ENCODE measurements at regions not wholly inside any gene's neighbourhood (a gene's known extent, or its start where the extent isn't known, plus 50 kb on each side); places are given as distances from the start of the nearest gene placed in this dataset.
A peak's percentile ranks its signal among the peaks of the same experiment; 100 is the strongest.

- DNase-seq = peak in 3 of 4 donors; percentile 41 to 61 (median 53)
- no peak overlapping the region for H3K4me3 ChIP-seq
- TF ChIP-seq CTCF (IDR thresholded peaks at IDR 0.05) (no peak), POLR2A (IDR thresholded peaks at IDR 0.05) (no peak)
- peaks cover 35% of the 10 kb centered on the region for H3K4me1 ChIP-seq
- peaks cover 0 to 3% (median 0%) of the 10 kb centered on the region in 3 donors for H3K9me3 ChIP-seq
- 55 to 68% methylated on average over 10 to 13 of the region's 13 CpGs for WGBS, 2 donors
- ATAC-seq = peak; percentile 27
- intact Hi-C loops (cut with DNase I) = no loop called here
- H3K27ac ChIP-seq = no peak overlapping the region
- no peaks in the 10 kb centered on the region for H3K36me3 ChIP-seq (replicated peaks in 1 of 2; ENCODE audit: insufficient read depth in 1 of 2, low read depth in 2 of 2)
- no peaks in the 10 kb centered on the region for H3K27me3 ChIP-seq
Observed at GRCh38 chr20:22529150-22530019, 55.0 kb downstream of the FOXA2 start.

DNA sequence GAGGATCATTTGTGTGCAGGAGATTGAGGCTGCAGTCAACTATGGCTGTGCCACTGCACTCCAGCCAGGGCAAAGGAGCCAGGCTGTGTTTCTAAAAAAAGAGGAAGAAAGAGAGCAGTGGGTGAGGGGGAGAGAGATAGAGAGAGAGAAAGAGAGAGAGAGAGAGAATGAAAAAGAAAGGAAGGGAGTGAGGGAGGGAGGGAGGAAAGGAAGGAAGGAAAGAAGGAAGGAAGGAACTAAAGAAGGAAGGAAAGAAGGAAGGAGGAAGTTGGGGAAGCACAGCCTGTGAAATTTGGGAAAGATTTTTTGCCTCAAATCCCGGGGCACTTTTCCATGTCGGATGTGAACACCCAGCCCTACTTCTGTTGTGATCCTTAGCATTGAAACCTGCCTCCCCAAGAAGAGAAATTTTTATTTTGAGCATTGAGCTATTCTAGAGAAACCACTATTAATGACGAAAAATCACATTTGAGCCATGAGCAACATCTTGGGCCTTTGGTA lies 57.8 kb downstream of the FOXA2 start:
- DNase-seq (no peak), ATAC-seq (no peak)
- TF ChIP-seq CTCF (IDR thresholded peaks at IDR 0.05) (no peak), POLR2A (IDR thresholded peaks at IDR 0.05) (no peak)
- Histone ChIP-seq H3K27me3 (no peaks in the 10 kb centered on the region), H3K9me3 (peaks cover 0 to 3% (median 0%) of the 10 kb centered on the region in 3 donors), H3K4me1 (peaks cover 38% of the 10 kb centered on the region), H3K36me3 (replicated peaks in 1 of 2; ENCODE audit: insufficient read depth in 1 of 2, low read depth in 2 of 2) (no peaks in the 10 kb centered on the region), H3K27ac (no peak overlapping the region), H3K4me3 (no peak overlapping the region)
- 94 to 97% methylated on average over 3 of the region's 3 CpGs for WGBS, 2 donors
- intact Hi-C loops (cut with DNase I) = no loop called here

DNA sequence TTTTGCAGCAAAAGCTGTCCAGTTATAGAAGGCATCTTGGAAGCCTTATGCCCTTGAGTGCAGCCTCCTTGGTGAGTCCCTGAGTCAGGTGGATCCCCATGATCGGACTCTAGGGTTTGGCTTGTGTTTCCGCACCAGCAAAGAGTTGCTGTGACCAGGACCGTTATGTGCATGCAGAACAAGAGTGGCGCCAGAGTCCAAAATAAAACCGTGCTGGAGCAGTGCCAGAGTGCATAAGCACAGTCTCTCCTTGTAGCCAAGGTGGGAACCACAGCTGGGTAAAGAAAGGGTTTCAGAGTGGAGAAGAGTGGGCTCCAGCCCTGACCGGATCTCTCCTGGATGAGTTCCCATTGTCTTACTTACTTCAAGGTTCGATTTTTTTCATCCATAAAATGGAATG lies 58.6 kb downstream of the FOXA2 start:
- peak in 1 of 4 donors; percentile 26 for DNase-seq
- no peak for ATAC-seq
- intact Hi-C loops (cut with DNase I) = no loop called here
- WGBS, 2 donors = 71 to 84% methylated on average over 7 of the region's 7 CpGs
- H3K27me3 ChIP-seq = no peaks in the 10 kb centered on the region
- no peak overlapping the region for H3K27ac ChIP-seq
- peaks cover 38% of the 10 kb centered on the region for H3K4me1 ChIP-seq
- no peak overlapping the region for H3K4me3 ChIP-seq
- no peaks in the 10 kb centered on the region for H3K36me3 ChIP-seq (replicated peaks in 1 of 2; ENCODE audit: insufficient read depth in 1 of 2, low read depth in 2 of 2)
- no peak for TF ChIP-seq CTCF (IDR thresholded peaks at IDR 0.05)
- no peak for TF ChIP-seq POLR2A (IDR thresholded peaks at IDR 0.05)
- H3K9me3 ChIP-seq = peaks cover 0 to 3% (median 0%) of the 10 kb centered on the region in 3 donors

DNA sequence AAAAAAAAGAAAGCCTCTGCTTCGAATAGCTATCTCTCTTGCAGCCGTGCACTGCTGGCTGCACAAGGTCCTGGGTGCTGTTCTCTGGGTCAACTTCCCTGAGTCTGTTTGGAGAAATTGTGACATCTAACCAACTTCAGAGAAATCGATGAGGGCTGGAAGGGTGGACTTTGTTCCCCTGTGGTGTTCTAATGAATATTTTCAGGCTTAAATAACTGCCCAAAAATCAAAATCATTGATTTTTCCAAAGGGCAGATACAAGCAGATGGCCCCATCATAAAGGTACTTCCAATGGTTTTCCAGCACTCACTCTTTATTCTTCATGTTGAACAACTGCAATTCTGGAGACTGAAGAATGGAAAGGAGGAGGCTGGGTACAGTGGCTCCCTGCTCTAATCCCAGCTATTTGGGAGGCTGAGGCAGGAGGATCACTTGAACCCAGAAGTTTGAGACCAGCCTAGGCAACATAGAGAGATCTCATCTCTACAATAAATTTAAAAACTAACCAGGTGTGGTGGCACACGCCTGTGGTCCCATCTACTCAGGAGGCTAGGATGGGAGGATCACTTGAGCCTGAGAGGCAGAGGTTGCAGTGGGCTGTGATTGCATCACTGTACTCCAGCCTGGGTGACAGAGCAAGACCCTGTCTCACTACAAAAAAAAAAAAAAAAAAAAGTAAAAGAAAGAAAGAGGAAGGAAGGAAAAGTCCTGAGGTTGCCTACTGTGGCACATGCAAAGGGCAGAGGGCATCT lies 59.1 kb downstream of the FOXA2 start:
- no peaks in the 10 kb centered on the region for H3K36me3 ChIP-seq (replicated peaks in 1 of 2; ENCODE audit: insufficient read depth in 1 of 2, low read depth in 2 of 2)
- no peak for TF ChIP-seq CTCF (IDR thresholded peaks at IDR 0.05)
- no peak for TF ChIP-seq POLR2A (IDR thresholded peaks at IDR 0.05)
- no peak for ATAC-seq
- peaks cover 38% of the 10 kb centered on the region for H3K4me1 ChIP-seq
- WGBS, 2 donors = 38 to 43% methylated on average over 4 of the region's 4 CpGs
- H3K4me3 ChIP-seq = no peak overlapping the region
- H3K27me3 ChIP-seq = no peaks in the 10 kb centered on the region
- intact Hi-C loops (cut with DNase I) = no loop called here
- no peak for DNase-seq
- H3K27ac ChIP-seq = peak overlapping the region in 2 of 4 donors; percentile 82 to 84
- H3K9me3 ChIP-seq = peaks cover 0 to 1% (median 0%) of the 10 kb centered on the region in 3 donors

All from body of pancreas (tissue), 4 donors.